ENCODE measurements at regions not wholly inside any gene's neighbourhood (a gene's known extent, or its start where the extent isn't known, plus 50 kb on each side); places are given as distances from the start of the nearest gene placed in this dataset.

- no peak for DNase-seq (ENCODE audit: low read depth)
- TF ChIP-seq CTCF (IDR thresholded peaks at IDR 0.05; ENCODE audit: insufficient read depth, low read length) = no peak
- no peak overlapping the region for H3K4me3 ChIP-seq (ENCODE audit: low read depth, low read length)
Measured at GRCh38 chr4:103370336-103370735, 172.2 kb upstream of the CENPE start.

GRCh38 chr4:103365285-103365684 is 167.1 kb upstream of the CENPE start:
- no peak for TF ChIP-seq CTCF (IDR thresholded peaks at IDR 0.05; ENCODE audit: insufficient read depth, low read length)
- no peak overlapping the region for H3K4me3 ChIP-seq (ENCODE audit: low read depth, low read length)
- DNase-seq (ENCODE audit: low read depth) = no peak

GRCh38 chr4:103364083-103364482 is 165.9 kb upstream of the CENPE start:
- H3K4me3 ChIP-seq (ENCODE audit: low read depth, low read length) = no peak overlapping the region
- TF ChIP-seq CTCF (IDR thresholded peaks at IDR 0.05; ENCODE audit: insufficient read depth, low read length) = no peak
- no peak for DNase-seq (ENCODE audit: low read depth)

- no peak for DNase-seq (ENCODE audit: low read depth)
- no peak overlapping the region for H3K4me3 ChIP-seq (ENCODE audit: low read depth, low read length)
- TF ChIP-seq CTCF (IDR thresholded peaks at IDR 0.05; ENCODE audit: insufficient read depth, low read length) = no peak
Measured at GRCh38 chr4:103361926-103362325, 163.8 kb upstream of the CENPE start.

GRCh38 chr4:103359900-103360299 is 161.8 kb upstream of the CENPE start:
- no peak for TF ChIP-seq CTCF (IDR thresholded peaks at IDR 0.05; ENCODE audit: insufficient read depth, low read length)
- H3K4me3 ChIP-seq (ENCODE audit: low read depth, low read length) = no peak overlapping the region
- DNase-seq (ENCODE audit: low read depth) = no peak

GRCh38 chr4:103354006-103354405 is 155.9 kb upstream of the CENPE start:
- no peak for DNase-seq (ENCODE audit: low read depth)
- no peak overlapping the region for H3K4me3 ChIP-seq (ENCODE audit: low read depth, low read length)
- TF ChIP-seq CTCF (IDR thresholded peaks at IDR 0.05; ENCODE audit: insufficient read depth, low read length) = no peak

GRCh38 chr4:103329642-103330041 is 131.5 kb upstream of the CENPE start:
- TF ChIP-seq CTCF (IDR thresholded peaks at IDR 0.05; ENCODE audit: insufficient read depth, low read length) = no peak
- no peak for DNase-seq (ENCODE audit: low read depth)
- no peak overlapping the region for H3K4me3 ChIP-seq (ENCODE audit: low read depth, low read length)

Measured in fibroblast of the aortic adventitia (primary cell).